ENCODE measurements at regions not wholly inside any gene's neighbourhood (a gene's known extent, or its start where the extent isn't known, plus 50 kb on each side); places are given as distances from the start of the nearest gene placed in this dataset.

DNA sequence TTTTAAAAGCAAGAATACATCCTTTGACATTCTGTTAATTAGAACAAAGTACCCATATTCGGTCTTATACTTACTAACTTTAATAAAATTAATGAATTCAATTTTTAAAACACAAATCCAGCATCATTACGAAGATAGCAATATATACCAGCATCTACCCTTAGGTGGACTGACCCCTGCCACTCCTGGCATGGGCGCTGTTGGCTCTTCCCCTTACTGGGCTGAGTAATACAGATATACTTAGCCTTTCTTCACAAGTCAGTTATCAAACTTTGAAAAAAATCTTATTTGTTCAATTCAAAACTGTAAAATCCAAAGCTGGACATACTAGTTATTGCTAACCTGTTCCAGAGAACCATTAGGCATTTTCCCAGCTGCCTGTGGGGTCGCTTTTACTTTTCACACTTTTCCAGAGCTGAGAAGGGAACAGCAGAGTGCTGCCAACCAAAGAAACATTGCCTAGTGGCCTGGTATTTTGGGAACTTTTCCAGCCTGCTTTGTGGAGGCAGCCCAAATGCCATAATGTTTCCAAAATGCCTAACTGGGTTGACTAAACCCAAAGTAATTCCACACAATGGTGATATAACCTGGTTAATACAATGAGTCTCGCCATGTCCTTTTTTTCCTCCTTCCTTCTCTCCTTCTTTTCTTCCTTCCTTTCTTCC lies 424.7 kb upstream of the ADGRL2 start:
- no peak for DNase-seq (ENCODE audit: low read depth)
- H3K4me3 ChIP-seq (ENCODE audit: low read length) = no peak overlapping the region
- no peak for TF ChIP-seq CTCF (conservative IDR thresholded peaks at IDR 0.05; ENCODE audit: low read depth, low read length)

DNA sequence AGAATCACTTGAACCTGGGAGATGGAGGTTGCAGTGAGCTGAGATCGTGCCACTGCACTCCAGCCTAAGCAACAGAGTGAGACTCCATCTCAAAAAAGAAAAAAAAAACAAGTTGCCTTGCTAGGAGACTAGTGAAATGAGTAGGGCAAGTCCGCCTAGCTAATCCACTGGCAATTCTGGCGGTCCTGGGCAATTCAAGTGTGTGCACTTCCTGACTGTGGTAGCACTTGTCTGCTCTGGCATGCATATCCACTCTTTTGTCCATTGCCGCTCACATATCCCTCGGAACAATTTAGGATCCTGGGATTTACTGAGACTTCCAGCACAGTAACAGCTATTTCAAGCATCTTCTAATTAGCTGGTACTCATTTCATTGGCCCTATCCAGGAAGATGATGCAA lies 426.3 kb upstream of the ADGRL2 start:
- no peak for TF ChIP-seq CTCF (conservative IDR thresholded peaks at IDR 0.05; ENCODE audit: low read depth, low read length)
- no peak for DNase-seq (ENCODE audit: low read depth)
- no peak overlapping the region for H3K4me3 ChIP-seq (ENCODE audit: low read length)

GRCh38 chr1:81371864-81372263 lies 428.9 kb upstream of the ADGRL2 start:
- peak; percentile 22 for DNase-seq (ENCODE audit: low read depth)
- H3K4me3 ChIP-seq (ENCODE audit: low read length) = no peak overlapping the region
- no peak for TF ChIP-seq CTCF (conservative IDR thresholded peaks at IDR 0.05; ENCODE audit: low read depth, low read length)

- no peak for TF ChIP-seq CTCF (conservative IDR thresholded peaks at IDR 0.05; ENCODE audit: low read depth, low read length)
- no peak overlapping the region for H3K4me3 ChIP-seq (ENCODE audit: low read length)
- DNase-seq (ENCODE audit: low read depth) = no peak
Measured at GRCh38 chr1:81369833-81370232, 430.9 kb upstream of the ADGRL2 start.

- TF ChIP-seq CTCF (conservative IDR thresholded peaks at IDR 0.05; ENCODE audit: low read depth, low read length) = no peak
- H3K4me3 ChIP-seq (ENCODE audit: low read length) = no peak overlapping the region
- DNase-seq (ENCODE audit: low read depth) = no peak
Measured at GRCh38 chr1:81366173-81366572, 434.6 kb upstream of the ADGRL2 start.

DNA sequence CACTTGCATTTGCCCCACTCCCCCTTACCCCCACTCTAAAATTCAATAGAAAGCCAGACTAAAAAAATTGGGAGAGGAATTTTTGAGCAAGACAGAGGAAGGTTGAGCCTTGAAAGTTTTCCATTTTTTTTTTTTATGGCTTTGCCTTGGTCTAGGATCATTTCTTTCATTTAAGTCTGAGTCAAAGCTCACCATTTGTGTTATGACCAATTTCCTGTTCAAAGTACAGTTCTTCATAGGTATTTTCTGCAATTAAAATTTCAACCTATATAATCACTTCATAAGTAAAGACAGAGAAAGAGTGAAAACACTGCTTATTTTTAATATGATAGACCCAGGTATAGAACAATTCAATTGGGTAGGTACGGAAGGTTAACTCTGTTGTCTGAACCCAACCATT lies 436.6 kb upstream of the ADGRL2 start:
- TF ChIP-seq CTCF (conservative IDR thresholded peaks at IDR 0.05; ENCODE audit: low read depth, low read length) = no peak
- no peak for DNase-seq (ENCODE audit: low read depth)
- H3K4me3 ChIP-seq (ENCODE audit: low read length) = no peak overlapping the region

GRCh38 chr1:81358151-81358550 lies 442.6 kb upstream of the ADGRL2 start:
- TF ChIP-seq CTCF (conservative IDR thresholded peaks at IDR 0.05; ENCODE audit: low read depth, low read length) = no peak
- no peak overlapping the region for H3K4me3 ChIP-seq (ENCODE audit: low read length)
- no peak for DNase-seq (ENCODE audit: low read depth)
